H1 (cell line): ENCODE measurements at regions not wholly inside any gene's neighbourhood (a gene's known extent, or its start where the extent isn't known, plus 50 kb on each side); places are given as distances from the start of the nearest gene placed in this dataset.

Experiments
- CHD1 ChIP-seq: IDR thresholded peaks from 2 replicates; pipeline ENCODE4 v1.6.1; 2012; ENCODE audit warnings: low read depth, low read length, improper control_type of control experiment
- CTCF ChIP-seq, 3 experiments: IDR thresholded peaks; 1 replicate in 2 of 3; 2 replicates in 1 of 3; pipeline versions ENCODE4 v1.5.1 to v1.6.1; 2011; ENCODE audit warnings: low read length in 3 of 3, mild to moderate bottlenecking in 3 of 3, inconsistent platforms in 2 of 3, low read depth in 1 of 3, moderate library complexity in 1 of 3; ENCODE audit not compliant: insufficient read depth in 1 of 3; ENCODE audit errors: control extremely low read depth in 1 of 3
- NRF1 ChIP-seq: IDR thresholded peaks from 2 replicates; pipeline ENCODE4 v1.6.1; 2011; ENCODE audit warnings: mild to moderate bottlenecking, low read depth, low read length, improper control_type of control experiment
- POLR2A ChIP-seq, 2 experiments: IDR thresholded peaks; 1 replicate in 1 of 2; 2 replicates in 1 of 2; pipeline ENCODE4 v1.6.1; 2011; ENCODE audit warnings: low read depth in 2 of 2, low read length in 2 of 2, mild to moderate bottlenecking in 2 of 2; ENCODE audit errors: control extremely low read depth in 1 of 2
- POLR2AphosphoS5 ChIP-seq: IDR thresholded peaks from 2 replicates; pipeline ENCODE4 v1.6.1; 2011; ENCODE audit warnings: low read depth, low read length

- TF ChIP-seq CTCF (IDR thresholded peaks at IDR 0.05; ENCODE audit: control extremely low read depth in 1 of 3, insufficient read depth in 1 of 3, low read depth in 1 of 3, low read length in 3 of 3) (no peak), POLR2A (IDR thresholded peaks at IDR 0.05; ENCODE audit: control extremely low read depth in 1 of 2, low read depth in 2 of 2, low read length in 2 of 2) (no peak), POLR2AphosphoS5 (no peak), CHD1 (no peak), NRF1 (no peak)
Measured at GRCh38 chr2:121101093-121101715, 183.8 kb downstream of the TFCP2L1 start.
